ENCODE measurements at regions not wholly inside any gene's neighbourhood (a gene's known extent, or its start where the extent isn't known, plus 50 kb on each side); places are given as distances from the start of the nearest gene placed in this dataset.

DNA sequence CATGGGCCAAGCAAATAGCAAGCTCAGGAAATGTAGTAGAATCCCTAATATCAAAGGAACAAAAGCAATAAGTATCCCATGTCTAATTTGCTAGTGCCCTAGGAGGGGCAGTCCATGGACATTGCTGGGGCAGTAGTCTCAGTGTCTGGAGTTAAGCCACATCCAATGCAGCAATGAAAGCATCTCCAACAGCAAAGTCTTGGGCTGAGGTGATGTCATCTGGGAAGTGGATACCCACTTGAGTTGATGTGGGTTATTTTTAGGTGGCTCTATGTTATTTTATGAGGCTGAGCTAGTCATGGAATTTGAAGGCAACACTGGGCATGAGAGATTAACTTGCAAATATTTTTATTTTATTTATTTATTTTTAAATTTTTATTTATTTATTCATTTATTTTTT, 540.0 kb downstream of the ETV1 start:
- no peaks in the 10 kb centered on the region for H3K4me1 ChIP-seq (ENCODE audit: control insufficient read depth, insufficient read depth, low read length, poor library complexity, severe bottlenecking)
- H3K4me3 ChIP-seq (ENCODE audit: extremely low read depth, insufficient read depth, low read length, poor library complexity, severe bottlenecking), result no peak overlapping the region
- no peak overlapping the region for H3K27ac ChIP-seq (ENCODE audit: low read depth, low read length, severe bottlenecking)
- H3K9me3 ChIP-seq (ENCODE audit: control insufficient read depth, low read length), result no peaks in the 10 kb centered on the region
- H3K36me3 ChIP-seq (ENCODE audit: control insufficient read depth, insufficient read depth, low read length), result no peaks in the 10 kb centered on the region

DNA sequence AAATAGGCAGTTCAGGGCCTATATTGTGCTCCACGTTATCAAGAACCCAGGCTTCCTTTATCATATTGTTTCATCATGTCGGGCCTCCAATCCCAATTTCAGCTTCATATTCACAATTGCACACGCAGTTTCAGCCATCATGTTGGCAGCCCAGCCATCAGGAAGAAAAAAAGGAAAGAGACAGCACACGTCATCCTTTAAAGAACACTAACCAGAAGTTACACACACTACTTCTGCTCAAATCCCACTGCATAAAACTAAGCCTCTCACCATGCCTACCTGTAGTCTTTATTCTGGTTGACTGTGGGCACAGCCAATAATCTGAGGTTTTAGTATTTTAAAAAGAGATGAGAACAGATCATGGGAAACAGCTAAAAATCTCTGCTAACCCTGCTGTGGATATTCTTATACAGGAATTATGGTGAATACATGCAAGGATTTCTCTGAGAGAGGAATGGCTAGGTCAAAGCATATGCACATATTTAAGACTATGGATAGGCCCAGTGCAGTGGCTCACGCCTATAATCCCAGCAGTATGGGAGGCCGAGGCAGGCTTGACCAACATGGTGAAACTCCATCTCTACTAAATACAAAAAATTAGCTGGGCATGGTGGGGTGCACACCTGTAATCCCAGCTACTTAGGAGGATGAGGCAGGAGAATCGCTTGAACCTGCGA, 534.4 kb downstream of the ETV1 start:
- Histone ChIP-seq H3K27ac (ENCODE audit: low read depth, low read length, severe bottlenecking) (no peak overlapping the region), H3K36me3 (ENCODE audit: control insufficient read depth, insufficient read depth, low read length) (no peaks in the 10 kb centered on the region), H3K9me3 (ENCODE audit: control insufficient read depth, low read length) (no peaks in the 10 kb centered on the region), H3K4me1 (ENCODE audit: control insufficient read depth, insufficient read depth, low read length, poor library complexity, severe bottlenecking) (no peaks in the 10 kb centered on the region), H3K4me3 (ENCODE audit: extremely low read depth, insufficient read depth, low read length, poor library complexity, severe bottlenecking) (no peak overlapping the region)
- WGBS, 2 experiments (ENCODE audit: insufficient coverage in 2 of 2), result 76 to 92% methylated on average over 5 of the region's 8 CpGs

DNA sequence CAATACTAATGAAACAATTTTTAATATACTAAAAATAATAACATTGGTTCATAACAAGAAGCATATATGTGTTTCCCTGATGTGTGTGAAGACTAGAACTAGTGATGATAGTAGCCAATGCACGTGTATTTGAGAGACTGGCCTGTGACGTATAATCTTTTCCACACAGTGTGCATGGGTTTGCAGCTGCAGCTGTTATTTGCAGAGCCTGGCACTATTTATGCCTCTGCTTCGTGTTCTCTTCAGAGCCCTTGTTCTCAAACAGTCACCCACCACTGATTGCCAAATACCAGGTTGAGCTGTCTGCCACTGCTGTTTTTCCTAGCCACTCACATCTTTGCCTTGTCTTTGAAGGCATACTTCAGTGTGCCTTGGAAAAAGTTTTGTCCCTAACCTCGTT, 531.7 kb downstream of the ETV1 start:
- no peaks in the 10 kb centered on the region for H3K4me1 ChIP-seq (ENCODE audit: control insufficient read depth, insufficient read depth, low read length, poor library complexity, severe bottlenecking)
- no peak overlapping the region for H3K4me3 ChIP-seq (ENCODE audit: extremely low read depth, insufficient read depth, low read length, poor library complexity, severe bottlenecking)
- 80 to 84% methylated on average over 2 to 4 of the region's 4 CpGs for WGBS, 2 experiments (ENCODE audit: insufficient coverage in 2 of 2)
- no peaks in the 10 kb centered on the region for H3K36me3 ChIP-seq (ENCODE audit: control insufficient read depth, insufficient read depth, low read length)
- H3K27ac ChIP-seq (ENCODE audit: low read depth, low read length, severe bottlenecking), result no peak overlapping the region
- no peaks in the 10 kb centered on the region for H3K9me3 ChIP-seq (ENCODE audit: control insufficient read depth, low read length)

GRCh38 chr7:13466874-13467547, 522.5 kb downstream of the ETV1 start:
- H3K36me3 ChIP-seq (ENCODE audit: control insufficient read depth, insufficient read depth, low read length), result no peaks in the 10 kb centered on the region
- H3K27ac ChIP-seq (ENCODE audit: low read depth, low read length, severe bottlenecking), result no peak overlapping the region
- 84 to 90% methylated on average over 7 of the region's 7 CpGs for WGBS, 2 experiments (ENCODE audit: insufficient coverage in 2 of 2)
- no peaks in the 10 kb centered on the region for H3K4me1 ChIP-seq (ENCODE audit: control insufficient read depth, insufficient read depth, low read length, poor library complexity, severe bottlenecking)
- no peak overlapping the region for H3K4me3 ChIP-seq (ENCODE audit: extremely low read depth, insufficient read depth, low read length, poor library complexity, severe bottlenecking)
- H3K9me3 ChIP-seq (ENCODE audit: control insufficient read depth, low read length), result no peaks in the 10 kb centered on the region

GRCh38 chr7:13476881-13477444, 512.5 kb downstream of the ETV1 start:
- WGBS, 2 experiments (ENCODE audit: insufficient coverage in 2 of 2), result 100% methylated on average over 1 of the region's 2 CpGs
- no peak overlapping the region for H3K4me3 ChIP-seq (ENCODE audit: extremely low read depth, insufficient read depth, low read length, poor library complexity, severe bottlenecking)
- H3K9me3 ChIP-seq (ENCODE audit: control insufficient read depth, low read length), result no peaks in the 10 kb centered on the region

GRCh38 chr7:13489386-13489785, 500.1 kb downstream of the ETV1 start:
- no peak overlapping the region for H3K27ac ChIP-seq (ENCODE audit: low read depth, low read length, severe bottlenecking)
- H3K9me3 ChIP-seq (ENCODE audit: control insufficient read depth, low read length), result no peaks in the 10 kb centered on the region
- 79 to 88% methylated on average over 2 to 4 of the region's 6 CpGs for WGBS, 2 experiments (ENCODE audit: insufficient coverage in 2 of 2)
- no peaks in the 10 kb centered on the region for H3K36me3 ChIP-seq (ENCODE audit: control insufficient read depth, insufficient read depth, low read length)
- no peak overlapping the region for H3K4me3 ChIP-seq (ENCODE audit: extremely low read depth, insufficient read depth, low read length, poor library complexity, severe bottlenecking)
- H3K4me1 ChIP-seq (ENCODE audit: control insufficient read depth, insufficient read depth, low read length, poor library complexity, severe bottlenecking), result no peaks in the 10 kb centered on the region

More at GRCh38 chr7:13476881-13477444, 512.5 kb downstream of the ETV1 start:
- H3K36me3 ChIP-seq (ENCODE audit: control insufficient read depth, insufficient read depth, low read length), result no peaks in the 10 kb centered on the region
- H3K4me1 ChIP-seq (ENCODE audit: control insufficient read depth, insufficient read depth, low read length, poor library complexity, severe bottlenecking), result no peaks in the 10 kb centered on the region
- no peak overlapping the region for H3K27ac ChIP-seq (ENCODE audit: low read depth, low read length, severe bottlenecking)

DNA sequence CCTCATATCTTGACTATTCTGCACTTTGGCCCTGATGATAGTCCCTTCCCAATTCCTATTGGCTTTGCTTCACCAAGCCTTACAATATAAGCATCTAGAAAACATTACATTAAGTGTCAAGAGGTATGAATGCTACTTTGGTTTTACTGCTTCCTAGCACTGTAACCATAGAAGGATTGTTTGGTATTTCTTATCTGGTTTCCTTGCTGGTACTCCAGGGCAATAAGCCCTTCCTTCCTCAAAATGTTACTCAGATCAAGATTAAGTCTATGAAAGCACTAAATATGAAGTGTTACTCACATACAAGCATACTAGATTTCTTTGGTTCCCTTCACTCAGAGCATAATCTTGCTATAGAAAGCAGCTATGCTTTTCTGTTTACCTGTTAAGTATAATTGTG, 492.5 kb downstream of the ETV1 start:
- Histone ChIP-seq H3K4me1 (ENCODE audit: control insufficient read depth, insufficient read depth, low read length, poor library complexity, severe bottlenecking) (peaks cover 4% of the 10 kb centered on the region), H3K4me3 (ENCODE audit: extremely low read depth, insufficient read depth, low read length, poor library complexity, severe bottlenecking) (no peak overlapping the region), H3K27ac (ENCODE audit: low read depth, low read length, severe bottlenecking) (no peak overlapping the region), H3K36me3 (ENCODE audit: control insufficient read depth, insufficient read depth, low read length) (no peaks in the 10 kb centered on the region), H3K9me3 (ENCODE audit: control insufficient read depth, low read length) (no peaks in the 10 kb centered on the region)

- Histone ChIP-seq H3K27ac (ENCODE audit: low read depth, low read length, severe bottlenecking) (no peak overlapping the region), H3K4me1 (ENCODE audit: control insufficient read depth, insufficient read depth, low read length, poor library complexity, severe bottlenecking) (no peaks in the 10 kb centered on the region), H3K4me3 (ENCODE audit: extremely low read depth, insufficient read depth, low read length, poor library complexity, severe bottlenecking) (no peak overlapping the region), H3K9me3 (ENCODE audit: control insufficient read depth, low read length) (no peaks in the 10 kb centered on the region), H3K36me3 (ENCODE audit: control insufficient read depth, insufficient read depth, low read length) (no peaks in the 10 kb centered on the region)
- no CpG with 5 or more reads among the region's 1 CpG for WGBS, 2 experiments (ENCODE audit: insufficient coverage in 2 of 2)
Observed at GRCh38 chr7:13508586-13508985, 480.9 kb downstream of the ETV1 start.

DNA sequence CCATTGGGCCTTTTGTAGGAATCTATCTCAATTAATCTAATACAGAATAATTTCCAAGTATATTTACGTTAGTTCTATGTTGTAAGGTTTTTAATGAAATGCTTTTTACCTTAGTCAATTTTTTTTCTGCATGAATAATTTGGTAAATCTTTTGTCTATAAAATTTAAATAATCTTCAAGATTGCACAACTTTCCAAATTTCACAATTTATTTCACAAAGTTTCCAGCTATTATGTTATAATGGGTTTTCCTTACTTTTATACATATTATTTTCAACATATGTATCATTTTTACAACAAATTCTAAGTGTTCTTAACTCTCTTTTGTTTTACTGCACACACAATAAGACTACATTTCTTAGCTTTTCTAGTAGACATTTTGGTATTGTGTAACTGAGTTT, 470.7 kb downstream of the ETV1 start:
- WGBS, 2 experiments (ENCODE audit: insufficient coverage in 2 of 2), result no CpG with 5 or more reads among the region's 1 CpG
- no peaks in the 10 kb centered on the region for H3K36me3 ChIP-seq (ENCODE audit: control insufficient read depth, insufficient read depth, low read length)
- no peak overlapping the region for H3K27ac ChIP-seq (ENCODE audit: low read depth, low read length, severe bottlenecking)
- no peak overlapping the region for H3K4me3 ChIP-seq (ENCODE audit: extremely low read depth, insufficient read depth, low read length, poor library complexity, severe bottlenecking)
- H3K9me3 ChIP-seq (ENCODE audit: control insufficient read depth, low read length), result no peaks in the 10 kb centered on the region
- H3K4me1 ChIP-seq (ENCODE audit: control insufficient read depth, insufficient read depth, low read length, poor library complexity, severe bottlenecking), result no peaks in the 10 kb centered on the region

- Histone ChIP-seq H3K9me3 (ENCODE audit: control insufficient read depth, low read length) (no peaks in the 10 kb centered on the region), H3K27ac (ENCODE audit: low read depth, low read length, severe bottlenecking) (no peak overlapping the region), H3K36me3 (ENCODE audit: control insufficient read depth, insufficient read depth, low read length) (no peaks in the 10 kb centered on the region), H3K4me3 (ENCODE audit: extremely low read depth, insufficient read depth, low read length, poor library complexity, severe bottlenecking) (no peak overlapping the region), H3K4me1 (ENCODE audit: control insufficient read depth, insufficient read depth, low read length, poor library complexity, severe bottlenecking) (no peaks in the 10 kb centered on the region)
Observed at GRCh38 chr7:13524076-13524475, 465.4 kb downstream of the ETV1 start.

DNA sequence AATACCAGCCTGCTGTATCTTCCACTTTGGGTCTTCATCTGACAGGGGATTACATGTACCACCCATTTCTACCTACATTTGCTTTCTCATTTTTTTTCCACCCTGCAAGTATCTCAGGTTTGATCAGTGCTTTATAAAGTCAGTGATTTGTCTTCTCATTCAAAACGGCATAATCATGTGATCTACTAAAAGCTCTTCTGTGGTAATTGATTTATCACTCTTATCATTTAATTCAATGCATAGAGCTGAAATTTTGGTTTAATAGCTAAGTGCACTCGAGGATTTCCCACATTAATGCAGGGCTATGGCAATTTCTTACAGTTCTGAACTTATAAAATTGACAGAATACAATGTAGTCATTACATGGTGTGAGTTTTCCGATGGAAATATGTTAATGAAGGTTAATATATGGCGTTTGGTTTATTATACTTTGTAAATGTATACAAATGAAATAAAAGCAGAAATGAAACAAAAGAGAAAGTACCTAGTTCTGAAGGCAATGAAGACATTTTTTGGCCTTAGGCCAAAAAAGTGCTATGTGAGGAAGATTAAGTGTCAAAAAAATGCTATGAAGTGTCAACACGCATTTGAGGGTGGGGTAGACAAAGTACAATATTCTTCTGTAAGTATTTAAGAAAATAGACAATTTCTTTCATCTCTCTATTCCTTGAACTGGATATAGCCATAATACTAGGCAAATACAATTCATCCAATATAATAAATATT, 457.3 kb downstream of the ETV1 start:
- H3K4me1 ChIP-seq (ENCODE audit: control insufficient read depth, insufficient read depth, low read length, poor library complexity, severe bottlenecking), result no peaks in the 10 kb centered on the region
- 83 to 100% methylated on average over 1 of the region's 5 CpGs for WGBS, 2 experiments (ENCODE audit: insufficient coverage in 2 of 2)
- H3K4me3 ChIP-seq (ENCODE audit: extremely low read depth, insufficient read depth, low read length, poor library complexity, severe bottlenecking), result no peak overlapping the region
- H3K9me3 ChIP-seq (ENCODE audit: control insufficient read depth, low read length), result no peaks in the 10 kb centered on the region
- H3K36me3 ChIP-seq (ENCODE audit: control insufficient read depth, insufficient read depth, low read length), result no peaks in the 10 kb centered on the region
- H3K27ac ChIP-seq (ENCODE audit: low read depth, low read length, severe bottlenecking), result no peak overlapping the region
